ENCODE measurements at regions not wholly inside any gene's neighbourhood (a gene's known extent, or its start where the extent isn't known, plus 50 kb on each side); places are given as distances from the start of the nearest gene placed in this dataset.

DNA sequence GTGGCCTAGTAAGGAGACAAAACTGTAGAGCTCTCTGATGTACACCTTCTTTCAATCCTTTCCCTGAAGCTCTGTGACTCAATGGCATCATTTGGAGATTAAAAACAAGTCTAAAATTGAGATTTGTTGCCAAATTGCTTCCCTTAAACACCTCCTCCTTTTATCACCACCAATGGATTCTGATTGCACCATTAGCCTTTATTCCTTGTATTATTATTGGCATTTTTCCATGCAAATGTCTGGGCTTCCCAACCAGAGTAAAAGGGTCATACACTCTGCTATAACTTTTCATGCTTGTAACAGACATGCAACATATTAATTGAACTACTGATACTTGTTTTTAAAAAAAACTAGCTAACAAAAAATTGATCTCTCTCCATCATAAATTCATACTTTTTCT, 124.2 kb downstream of the CCDC34 start:
- TF ChIP-seq, protein P1, sequence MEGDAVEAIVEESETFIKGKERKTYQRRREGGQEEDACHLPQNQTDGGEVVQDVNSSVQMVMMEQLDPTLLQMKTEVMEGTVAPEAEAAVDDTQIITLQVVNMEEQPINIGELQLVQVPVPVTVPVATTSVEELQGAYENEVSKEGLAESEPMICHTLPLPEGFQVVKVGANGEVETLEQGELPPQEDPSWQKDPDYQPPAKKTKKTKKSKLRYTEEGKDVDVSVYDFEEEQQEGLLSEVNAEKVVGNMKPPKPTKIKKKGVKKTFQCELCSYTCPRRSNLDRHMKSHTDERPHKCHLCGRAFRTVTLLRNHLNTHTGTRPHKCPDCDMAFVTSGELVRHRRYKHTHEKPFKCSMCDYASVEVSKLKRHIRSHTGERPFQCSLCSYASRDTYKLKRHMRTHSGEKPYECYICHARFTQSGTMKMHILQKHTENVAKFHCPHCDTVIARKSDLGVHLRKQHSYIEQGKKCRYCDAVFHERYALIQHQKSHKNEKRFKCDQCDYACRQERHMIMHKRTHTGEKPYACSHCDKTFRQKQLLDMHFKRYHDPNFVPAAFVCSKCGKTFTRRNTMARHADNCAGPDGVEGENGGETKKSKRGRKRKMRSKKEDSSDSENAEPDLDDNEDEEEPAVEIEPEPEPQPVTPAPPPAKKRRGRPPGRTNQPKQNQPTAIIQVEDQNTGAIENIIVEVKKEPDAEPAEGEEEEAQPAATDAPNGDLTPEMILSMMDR (IDR thresholded peaks at IDR 0.05 in 4 of 5, conservative IDR thresholded peaks at IDR 0.05 in 1 of 5): no peak
- no peak for TF ChIP-seq POLR2A (IDR thresholded peaks at IDR 0.05)

All from gastrocnemius medialis (tissue), 4 donors.